ENCODE measurements at regions not wholly inside any gene's neighbourhood (a gene's known extent, or its start where the extent isn't known, plus 50 kb on each side); places are given as distances from the start of the nearest gene placed in this dataset.

- no peak for DNase-seq (ENCODE audit: low read depth)
- H3K4me3 ChIP-seq (ENCODE audit: control insufficient read depth, low read depth, low read length), result no peak overlapping the region
- TF ChIP-seq, protein P1, sequence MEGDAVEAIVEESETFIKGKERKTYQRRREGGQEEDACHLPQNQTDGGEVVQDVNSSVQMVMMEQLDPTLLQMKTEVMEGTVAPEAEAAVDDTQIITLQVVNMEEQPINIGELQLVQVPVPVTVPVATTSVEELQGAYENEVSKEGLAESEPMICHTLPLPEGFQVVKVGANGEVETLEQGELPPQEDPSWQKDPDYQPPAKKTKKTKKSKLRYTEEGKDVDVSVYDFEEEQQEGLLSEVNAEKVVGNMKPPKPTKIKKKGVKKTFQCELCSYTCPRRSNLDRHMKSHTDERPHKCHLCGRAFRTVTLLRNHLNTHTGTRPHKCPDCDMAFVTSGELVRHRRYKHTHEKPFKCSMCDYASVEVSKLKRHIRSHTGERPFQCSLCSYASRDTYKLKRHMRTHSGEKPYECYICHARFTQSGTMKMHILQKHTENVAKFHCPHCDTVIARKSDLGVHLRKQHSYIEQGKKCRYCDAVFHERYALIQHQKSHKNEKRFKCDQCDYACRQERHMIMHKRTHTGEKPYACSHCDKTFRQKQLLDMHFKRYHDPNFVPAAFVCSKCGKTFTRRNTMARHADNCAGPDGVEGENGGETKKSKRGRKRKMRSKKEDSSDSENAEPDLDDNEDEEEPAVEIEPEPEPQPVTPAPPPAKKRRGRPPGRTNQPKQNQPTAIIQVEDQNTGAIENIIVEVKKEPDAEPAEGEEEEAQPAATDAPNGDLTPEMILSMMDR (IDR thresholded peaks at IDR 0.05; ENCODE audit: control insufficient read depth, insufficient read depth, low read depth, low read length, missing control alignments), result no peak
Measured at GRCh38 chr1:182200025-182200812, 138.7 kb upstream of the ZNF648 start.

DNA sequence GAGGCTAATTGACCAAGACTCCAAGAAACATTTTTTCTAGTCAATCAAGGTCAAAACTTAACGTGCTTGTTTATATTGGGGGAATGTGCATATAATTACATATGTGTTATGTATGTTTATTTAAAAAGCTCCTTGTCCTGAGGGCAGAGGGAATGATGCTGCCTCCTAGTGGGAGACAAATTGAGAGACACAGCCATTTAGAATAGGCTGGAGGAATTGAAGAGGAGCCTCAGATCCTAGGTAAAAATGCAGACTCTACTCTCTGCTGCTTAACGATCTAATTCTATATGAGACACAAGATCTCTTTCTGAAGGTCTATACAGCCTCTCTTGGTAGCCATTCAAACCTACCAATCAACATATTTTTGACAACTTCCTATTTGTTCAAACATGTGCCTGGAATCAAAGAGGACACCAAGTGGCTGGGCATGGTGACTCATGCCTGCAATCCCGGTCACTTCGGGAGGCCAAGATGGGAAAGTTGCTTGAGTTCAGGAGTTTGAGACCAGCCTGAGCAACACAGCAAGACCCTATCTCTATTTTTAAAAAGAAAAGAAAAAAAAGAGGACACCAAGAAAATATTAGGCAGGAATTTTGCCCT, 136.6 kb upstream of the ZNF648 start:
- DNase-seq (ENCODE audit: low read depth), result no peak
- no peak overlapping the region for H3K4me3 ChIP-seq (ENCODE audit: control insufficient read depth, low read depth, low read length)
- TF ChIP-seq, protein P1 (IDR thresholded peaks at IDR 0.05; ENCODE audit: control insufficient read depth, insufficient read depth, low read depth, low read length, missing control alignments), result peak; percentile 32

DNA sequence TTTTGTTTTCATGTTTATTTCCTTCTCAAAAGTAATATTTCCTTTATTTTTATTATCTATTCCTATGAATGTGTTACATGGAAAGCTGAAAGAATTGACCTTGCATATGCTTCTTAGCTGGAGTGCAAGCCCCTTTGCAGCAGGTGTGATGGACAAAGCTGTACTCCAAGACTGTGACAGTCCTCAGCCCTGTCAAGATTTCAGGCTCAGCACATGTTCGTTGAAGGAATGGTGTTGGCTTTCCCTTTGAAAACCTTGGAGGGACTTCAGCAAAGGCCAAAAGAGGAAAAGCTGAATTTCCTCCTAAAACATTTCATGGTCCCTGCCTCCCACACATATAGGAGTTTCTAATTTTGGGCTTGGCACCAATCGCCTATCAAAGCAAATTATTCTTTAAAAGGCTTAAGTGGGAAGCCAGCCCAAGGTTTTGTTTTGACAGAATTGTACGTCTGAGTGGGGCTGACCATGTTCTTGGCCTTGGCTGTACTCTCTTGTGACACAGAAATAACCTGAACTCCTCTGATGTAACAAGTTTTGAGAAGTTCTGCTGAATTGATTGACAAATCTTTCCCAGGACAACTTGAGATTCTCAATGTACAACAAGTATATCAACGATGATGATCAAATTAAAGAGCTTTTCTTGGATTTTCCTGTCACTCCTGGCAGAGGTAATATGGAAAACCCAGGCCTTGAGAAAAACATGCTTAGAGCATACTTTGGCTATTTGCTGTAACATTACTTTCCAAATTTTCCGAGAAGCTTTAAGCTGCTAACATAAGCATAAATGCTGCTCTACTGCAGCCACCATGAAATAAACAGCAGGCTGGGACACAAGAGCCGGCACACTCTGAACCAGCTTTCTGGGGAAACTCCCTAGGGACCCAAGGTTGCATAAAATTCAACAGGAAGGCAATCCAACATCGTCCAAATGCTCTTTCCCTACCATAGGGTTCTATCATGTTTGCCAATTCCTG, 135.7 kb upstream of the ZNF648 start:
- no peak for DNase-seq (ENCODE audit: low read depth)
- H3K4me3 ChIP-seq (ENCODE audit: control insufficient read depth, low read depth, low read length), result no peak overlapping the region

GRCh38 chr1:182195733-182196132, 134.2 kb upstream of the ZNF648 start:
- TF ChIP-seq, protein P1 (IDR thresholded peaks at IDR 0.05; ENCODE audit: control insufficient read depth, insufficient read depth, low read depth, low read length, missing control alignments), result no peak
- no peak overlapping the region for H3K4me3 ChIP-seq (ENCODE audit: control insufficient read depth, low read depth, low read length)
- DNase-seq (ENCODE audit: low read depth), result no peak

More for the DNA sequence above, 135.7 kb upstream of the ZNF648 start:
- TF ChIP-seq, protein P1 (IDR thresholded peaks at IDR 0.05; ENCODE audit: control insufficient read depth, insufficient read depth, low read depth, low read length, missing control alignments), result no peak

GRCh38 chr1:182193908-182194550, 132.5 kb upstream of the ZNF648 start:
- DNase-seq (ENCODE audit: low read depth), result peak; percentile 85
- TF ChIP-seq, protein P1 (IDR thresholded peaks at IDR 0.05; ENCODE audit: control insufficient read depth, insufficient read depth, low read depth, low read length, missing control alignments), result no peak
- H3K4me3 ChIP-seq (ENCODE audit: control insufficient read depth, low read depth, low read length), result no peak overlapping the region

GRCh38 chr1:182192966-182193365, 131.5 kb upstream of the ZNF648 start:
- DNase-seq (ENCODE audit: low read depth), result no peak
- TF ChIP-seq, protein P1 (IDR thresholded peaks at IDR 0.05; ENCODE audit: control insufficient read depth, insufficient read depth, low read depth, low read length, missing control alignments), result no peak
- H3K4me3 ChIP-seq (ENCODE audit: control insufficient read depth, low read depth, low read length), result no peak overlapping the region
